CMK (cell line): ENCODE measurements at regions not wholly inside any gene's neighbourhood (a gene's known extent, or its start where the extent isn't known, plus 50 kb on each side); places are given as distances from the start of the nearest gene placed in this dataset.
A peak's percentile ranks its signal among the peaks of the same experiment; 100 is the strongest.
"Not testable (repeated sequence)": the region's sequence is repeated elsewhere in the genome, so short reads cannot be mapped to it uniquely, and the experiment has no call there.

Source experiments
- DNase-seq: peaks from one replicate; pipeline ENCODE4 v3.0.0-alpha.2; 2010; ENCODE audit warnings: low read depth

DNA sequence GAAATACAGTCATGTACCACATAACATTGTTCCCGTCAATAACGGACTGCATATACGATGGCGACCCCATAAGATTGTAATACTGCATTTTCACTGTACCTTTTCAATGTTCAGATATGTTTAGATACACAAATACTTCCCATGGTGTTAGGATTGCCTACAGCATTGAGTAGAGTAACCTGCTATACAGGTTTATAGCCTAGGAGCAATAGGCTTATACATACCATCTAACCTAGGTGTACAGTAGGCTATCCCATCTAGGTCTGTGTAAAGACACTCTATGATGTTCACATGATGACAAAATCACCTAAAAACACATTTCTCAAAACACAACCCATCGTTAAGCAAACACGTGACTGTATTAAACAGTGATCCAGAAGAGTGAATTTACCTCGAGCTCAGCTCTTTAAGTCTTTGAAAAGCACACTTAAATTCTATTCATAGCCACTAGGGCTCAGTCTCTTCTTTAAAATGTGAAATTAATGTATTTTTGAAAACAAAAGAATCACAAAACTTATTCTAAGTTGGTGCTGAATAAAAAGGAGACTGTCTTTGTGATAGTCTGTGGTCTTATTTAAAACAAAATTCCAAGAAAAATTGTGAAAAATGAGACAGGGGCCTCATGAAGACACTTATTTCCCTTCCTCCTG is 239.1 kb upstream of the ARID2 start:
- DNase-seq = no peak

DNA sequence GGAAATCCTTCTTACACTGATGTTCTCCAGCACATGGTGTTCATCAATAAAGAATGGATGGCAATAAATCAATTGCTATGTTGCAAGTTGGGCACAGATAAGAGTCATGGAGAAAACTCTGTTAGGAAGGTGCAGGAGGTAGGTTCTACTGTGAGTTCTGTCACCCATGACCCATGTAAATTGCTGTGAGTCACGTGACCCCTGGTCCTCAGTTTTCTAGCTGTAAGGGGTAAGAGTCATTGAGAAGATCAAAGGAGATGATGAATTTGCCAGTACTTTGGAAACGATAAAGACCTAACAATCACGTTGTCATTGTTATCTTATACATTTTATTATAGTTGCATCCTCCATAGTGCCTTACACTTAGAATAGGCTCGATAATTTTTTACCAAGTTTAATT is 235.2 kb upstream of the ARID2 start:
- DNase-seq = no peak

DNA sequence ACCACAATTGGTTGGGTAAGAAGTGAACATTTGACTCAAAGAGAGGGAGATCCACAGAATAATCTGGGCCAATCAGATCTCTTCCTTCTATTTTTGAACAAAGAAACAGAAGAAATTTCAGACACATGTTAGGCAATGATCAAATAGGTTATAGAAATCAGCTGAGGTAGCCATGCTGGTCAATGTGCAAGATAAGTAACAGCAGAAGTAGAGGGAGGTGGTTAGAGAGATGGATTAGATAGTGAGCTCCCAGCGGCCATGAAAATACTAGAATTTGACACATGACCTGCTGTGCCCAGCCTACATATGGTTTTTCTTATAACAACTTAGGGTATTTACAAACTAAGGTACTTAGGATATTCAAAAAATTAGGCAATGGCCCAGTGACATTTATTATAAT is 230.9 kb upstream of the ARID2 start:
- peak; percentile 3 for DNase-seq

DNA sequence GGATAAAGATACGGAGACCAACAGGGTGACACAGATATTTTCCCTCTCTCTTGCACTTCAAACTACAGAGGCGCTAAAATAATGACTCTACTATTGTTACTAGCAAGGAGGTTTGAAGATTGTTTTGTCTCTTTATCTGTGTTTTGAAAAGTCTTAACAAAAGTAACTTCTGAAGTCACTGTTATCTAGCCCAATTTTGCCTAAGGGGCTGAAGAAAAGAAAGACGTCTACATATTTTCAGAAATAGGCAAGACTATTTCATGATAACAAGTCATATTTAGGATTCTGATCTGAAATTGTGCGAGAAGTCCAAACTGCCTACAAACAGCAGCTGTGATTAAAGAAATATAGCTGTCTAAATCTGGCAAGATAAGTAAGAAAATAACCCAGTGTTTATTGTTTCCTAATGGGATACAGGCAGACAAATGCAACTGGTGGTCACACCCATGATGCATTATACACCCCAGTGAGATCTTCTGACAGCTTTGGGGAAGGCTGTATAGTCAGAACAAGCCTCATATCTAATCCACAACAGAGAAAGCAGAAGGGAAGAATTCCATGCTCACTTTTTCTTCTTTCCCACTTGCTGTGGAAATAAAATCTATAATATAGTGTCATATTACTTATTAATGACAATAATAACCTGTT is 226.9 kb upstream of the ARID2 start:
- DNase-seq = no peak

DNA sequence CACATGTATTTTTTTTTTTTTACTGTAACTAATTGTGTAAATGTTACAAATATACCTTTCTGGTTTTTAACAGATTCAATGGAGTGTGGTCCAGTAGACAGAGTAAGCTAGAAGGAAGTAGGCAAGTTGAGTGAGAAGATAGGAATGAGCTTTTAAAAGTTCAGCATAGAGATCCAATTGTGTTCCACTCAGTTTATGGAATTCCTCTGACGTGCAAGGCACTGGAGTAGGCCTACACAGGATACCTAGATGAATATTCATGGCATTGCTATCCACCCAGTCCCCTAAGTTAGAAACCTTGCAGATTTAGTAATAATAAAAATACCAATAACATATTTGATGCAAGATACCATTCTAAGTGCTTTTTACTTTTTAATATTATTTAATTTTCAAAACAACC is 225.6 kb upstream of the ARID2 start:
- no peak for DNase-seq

DNA sequence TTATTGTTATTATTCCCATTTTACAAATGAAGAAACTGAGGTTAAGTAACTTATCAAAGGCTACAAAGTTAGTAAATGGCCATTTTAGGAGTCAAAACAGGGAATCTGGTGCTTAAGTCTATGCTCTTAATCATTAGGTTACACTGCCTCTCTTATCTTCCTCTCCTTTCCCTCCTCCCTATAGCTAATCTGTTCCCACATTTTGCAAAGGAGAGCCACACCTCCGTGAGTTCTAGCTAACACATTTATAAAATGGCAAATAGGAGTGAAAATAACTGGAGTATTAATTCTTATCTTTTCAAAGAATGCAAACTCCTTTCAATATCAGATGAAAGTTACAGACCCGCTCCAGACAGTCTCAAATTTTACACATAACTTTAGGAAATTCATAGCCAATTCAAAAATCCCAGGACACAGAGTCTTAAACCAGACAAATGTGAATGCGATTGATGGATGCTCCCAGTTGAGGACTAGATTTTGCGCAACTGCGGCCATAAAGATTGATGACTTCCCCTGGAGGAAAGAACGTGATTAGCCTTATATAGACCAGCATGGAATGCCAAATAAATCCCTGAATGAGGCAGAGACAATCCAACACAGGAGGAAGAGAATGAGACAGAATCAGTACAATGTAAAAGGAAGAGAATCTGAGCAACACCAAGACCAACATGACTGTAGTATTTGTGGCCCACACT is 225.0 kb upstream of the ARID2 start:
- no peak for DNase-seq

DNA sequence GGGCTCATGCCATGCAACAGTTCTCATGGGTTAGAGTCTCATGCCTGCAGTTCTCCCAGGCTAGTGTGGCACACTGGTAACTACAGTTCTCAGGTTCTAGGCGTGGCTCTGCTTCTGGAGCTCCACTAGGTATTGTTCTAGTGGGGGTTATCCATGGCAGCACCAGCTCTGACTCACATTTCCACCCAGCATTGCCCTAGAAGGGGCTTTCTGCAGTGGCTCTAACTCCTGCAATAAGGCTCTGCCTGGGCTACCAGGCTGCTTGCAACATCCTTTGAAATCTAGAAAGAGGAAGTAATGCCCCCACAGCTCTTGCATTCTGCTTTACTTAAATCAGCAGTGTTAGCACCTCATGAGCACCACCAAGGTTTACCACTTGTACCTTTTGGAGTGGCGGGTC is 220.3 kb upstream of the ARID2 start:
- DNase-seq = no peak

DNA sequence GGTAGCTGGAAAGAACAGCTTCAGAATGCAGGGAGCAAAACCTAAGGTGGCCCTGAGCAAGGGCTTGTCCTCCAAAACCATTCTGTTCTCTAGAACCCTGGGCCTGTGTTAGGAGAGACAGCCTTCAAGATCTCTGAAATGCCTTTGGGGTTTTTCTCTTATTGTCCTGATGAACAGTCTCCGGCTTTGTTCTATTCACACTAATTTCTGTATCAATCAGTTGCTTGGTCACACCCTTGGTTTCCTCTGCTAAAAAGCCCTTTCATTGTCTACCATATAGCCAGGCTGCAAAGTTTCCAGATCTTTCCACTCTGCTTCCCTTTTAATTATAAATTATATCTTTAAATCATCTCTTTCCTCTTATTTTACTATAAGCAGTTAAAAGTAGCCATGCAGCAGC is 219.9 kb upstream of the ARID2 start:
- DNase-seq = no peak

DNA sequence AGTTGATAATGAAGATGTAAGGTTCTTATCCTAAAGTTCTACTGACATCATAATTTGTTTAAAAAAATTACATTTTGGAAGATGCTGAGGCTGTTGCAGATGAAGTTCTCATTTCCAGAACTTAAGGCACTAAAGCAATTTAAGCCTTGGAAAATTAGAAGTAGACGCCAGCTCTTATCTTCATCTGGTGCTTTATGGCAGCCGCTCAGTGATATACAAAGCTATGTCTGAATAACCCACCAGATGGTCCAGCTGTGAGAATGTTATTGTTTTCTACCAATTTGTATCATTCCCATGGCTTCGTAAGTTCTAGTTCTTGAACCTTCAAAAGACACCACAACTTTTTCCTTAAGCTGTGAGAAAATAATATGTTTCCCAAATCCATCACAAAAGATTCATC is 212.1 kb upstream of the ARID2 start:
- no peak for DNase-seq

DNA sequence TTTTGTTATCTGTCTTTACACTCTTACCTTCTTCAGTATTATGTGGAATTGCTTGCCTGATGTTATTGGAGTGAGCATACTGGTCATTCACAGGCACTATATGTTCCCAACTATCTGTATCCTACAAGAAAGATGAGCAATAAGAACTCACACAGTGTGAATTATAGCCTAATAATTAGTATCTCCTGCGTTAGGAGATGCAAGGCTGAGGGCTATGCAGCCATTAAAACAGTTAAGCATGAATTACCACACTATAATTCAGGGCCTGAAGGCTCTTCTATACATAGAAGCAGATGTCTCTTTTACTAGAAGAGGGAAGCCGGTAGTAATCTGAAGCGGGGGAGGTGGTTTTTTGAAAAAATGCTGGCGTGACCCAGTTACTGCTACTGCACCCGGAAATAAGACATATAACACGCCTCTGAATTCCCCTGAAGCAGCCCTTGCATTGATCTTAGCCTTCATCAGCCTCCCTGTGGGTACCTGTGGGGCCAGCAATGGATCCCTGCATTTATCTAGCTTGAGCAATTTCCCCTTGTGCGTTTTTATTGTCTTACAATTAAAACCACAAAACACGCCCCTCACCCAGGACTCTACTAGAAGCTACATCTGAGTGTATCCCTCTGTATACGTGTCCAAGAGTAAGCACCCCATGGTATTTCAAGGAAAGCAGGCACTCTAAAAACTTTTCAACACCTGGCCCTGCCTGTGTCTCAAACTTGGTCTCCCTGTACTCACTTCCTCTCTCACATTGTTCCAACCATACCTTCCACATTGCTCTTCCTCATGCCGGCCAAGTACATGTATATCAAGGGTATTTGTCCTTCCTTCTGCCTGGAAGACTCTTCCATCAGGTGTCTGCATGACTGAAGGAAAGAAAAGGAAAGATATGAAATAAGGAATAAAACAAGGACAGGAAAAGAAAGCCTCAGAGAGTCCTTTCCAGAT is 210.9 kb upstream of the ARID2 start:
- DNase-seq = no peak

DNA sequence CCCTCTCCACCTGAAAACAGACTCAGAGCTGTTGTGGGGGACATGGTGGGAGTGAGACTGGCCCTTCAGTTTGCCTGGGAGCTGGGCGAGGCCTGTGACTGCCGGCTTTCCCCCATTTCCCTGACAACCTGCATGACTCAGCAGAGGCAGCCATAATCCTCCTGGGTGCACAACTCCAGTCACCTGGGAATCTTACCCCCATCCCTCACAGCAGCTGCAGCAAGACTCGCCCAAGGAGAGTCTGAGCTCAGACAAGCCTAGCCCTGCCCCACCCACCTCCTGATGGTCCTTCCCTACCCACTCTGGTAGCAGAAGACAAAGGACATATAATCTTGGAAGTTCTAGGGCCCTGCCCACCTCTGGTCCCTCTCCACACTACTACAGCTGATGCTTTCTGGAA is 207.3 kb upstream of the ARID2 start:
- no peak for DNase-seq

DNA sequence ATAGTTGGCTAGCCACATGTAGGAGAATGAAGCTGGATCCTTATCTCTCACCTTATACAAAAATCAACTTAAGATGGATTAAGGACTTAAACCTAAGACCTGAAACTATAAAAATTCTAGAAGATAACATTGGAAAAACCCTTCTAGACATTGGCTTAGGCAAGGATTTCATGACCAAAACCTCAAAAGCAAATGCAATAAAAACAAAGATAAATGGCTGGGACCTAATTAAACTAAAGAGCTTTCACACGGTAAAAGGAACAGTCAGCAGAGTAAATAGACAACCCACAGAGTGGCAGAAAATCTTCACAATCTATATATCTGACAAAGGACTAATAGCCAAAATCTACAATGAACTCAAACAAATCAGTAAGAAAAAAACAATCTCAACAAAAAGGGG is 202.7 kb upstream of the ARID2 start:
- not testable (repeated sequence) for DNase-seq

DNA sequence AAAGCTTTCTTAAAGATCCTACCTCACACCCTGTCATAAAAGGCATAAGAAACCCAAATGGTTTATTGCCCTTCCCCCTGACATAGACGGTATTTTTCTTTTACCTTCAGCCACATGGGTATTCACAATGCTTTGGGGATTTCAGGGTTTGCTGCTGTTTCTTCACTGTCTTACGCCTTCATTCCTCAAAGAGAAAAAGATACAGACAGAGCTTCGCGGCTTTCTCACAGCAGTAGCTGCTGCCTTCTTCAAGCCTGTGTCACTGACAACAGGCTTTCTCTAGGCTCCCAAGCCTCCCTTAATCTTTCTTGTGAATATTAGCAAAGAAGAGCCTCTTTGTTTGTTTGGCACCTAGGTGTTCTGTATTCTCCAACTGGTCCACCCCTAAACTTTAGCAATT is 197.4 kb upstream of the ARID2 start:
- no peak for DNase-seq

DNA sequence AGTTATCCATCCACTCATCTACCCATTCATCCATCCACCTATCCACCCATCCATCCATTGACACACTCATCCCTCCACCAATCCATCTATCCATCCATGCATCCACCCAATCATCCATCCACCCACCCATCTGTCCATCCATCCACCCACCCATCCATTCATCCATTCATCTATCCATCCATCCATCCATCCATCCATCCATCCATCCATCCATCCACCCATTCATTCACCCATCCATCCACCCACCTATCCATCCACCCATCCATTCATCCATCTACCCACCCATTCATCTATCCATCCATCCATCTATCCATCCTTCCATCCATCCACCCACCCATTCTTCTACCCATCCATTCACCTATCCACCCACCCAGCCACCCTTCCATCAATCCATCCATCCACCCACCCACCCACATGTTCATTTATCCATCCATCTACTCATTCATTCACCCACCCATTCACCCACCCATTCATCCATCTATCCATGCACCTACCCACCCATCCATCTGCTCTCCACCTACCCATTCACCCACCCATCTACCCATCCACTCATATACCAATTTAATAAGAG is 193.8 kb upstream of the ARID2 start:
- DNase-seq = no peak

DNA sequence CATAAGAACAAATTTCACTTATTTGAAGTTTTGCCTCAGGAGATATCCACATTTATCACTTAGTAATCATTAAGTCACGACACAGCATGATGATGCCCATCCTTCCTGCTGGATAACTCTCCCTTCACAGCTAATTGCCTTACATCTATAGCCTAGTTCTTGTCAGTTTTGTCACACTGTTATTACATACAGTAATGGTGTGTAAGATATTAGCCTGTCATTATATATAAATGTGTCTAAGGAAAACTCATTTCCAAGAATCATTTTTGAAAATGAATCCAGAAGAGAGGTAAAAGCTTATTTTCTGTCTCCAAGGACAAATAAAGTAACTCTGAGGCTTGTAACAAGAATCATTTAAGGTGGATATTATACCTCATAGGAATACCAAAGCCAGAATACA is 193.2 kb upstream of the ARID2 start:
- DNase-seq = no peak

DNA sequence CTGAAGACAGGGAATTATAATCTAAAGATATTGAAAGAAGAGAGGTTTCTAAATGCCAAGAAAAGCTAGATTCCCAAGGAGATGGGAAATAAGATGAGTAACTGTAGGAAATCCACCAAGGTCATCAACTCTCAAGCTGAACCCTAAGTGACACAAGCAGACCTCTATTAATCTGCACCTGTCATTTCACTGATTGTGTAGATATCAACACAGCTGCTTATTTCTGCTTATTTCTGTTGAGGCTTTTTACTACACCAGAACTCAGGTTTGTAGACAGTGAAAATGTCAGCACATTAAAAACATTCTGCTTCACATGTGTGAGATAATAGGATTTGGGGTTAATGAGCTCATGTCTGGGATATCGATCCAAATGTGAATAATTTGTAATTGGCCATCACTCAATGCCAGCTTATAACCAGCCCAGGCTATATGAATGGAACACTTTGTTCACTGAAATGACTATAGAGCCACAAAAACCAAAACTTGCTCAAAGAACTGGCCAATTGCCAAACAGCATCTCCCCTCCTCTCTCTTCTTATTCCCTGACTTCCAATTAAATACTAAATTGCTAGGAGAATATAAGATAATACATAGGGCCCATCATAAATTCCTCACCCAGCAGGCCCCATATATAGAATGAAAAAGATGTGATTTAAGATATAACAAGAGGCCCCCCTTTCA is 188.7 kb upstream of the ARID2 start:
- no peak for DNase-seq

DNA sequence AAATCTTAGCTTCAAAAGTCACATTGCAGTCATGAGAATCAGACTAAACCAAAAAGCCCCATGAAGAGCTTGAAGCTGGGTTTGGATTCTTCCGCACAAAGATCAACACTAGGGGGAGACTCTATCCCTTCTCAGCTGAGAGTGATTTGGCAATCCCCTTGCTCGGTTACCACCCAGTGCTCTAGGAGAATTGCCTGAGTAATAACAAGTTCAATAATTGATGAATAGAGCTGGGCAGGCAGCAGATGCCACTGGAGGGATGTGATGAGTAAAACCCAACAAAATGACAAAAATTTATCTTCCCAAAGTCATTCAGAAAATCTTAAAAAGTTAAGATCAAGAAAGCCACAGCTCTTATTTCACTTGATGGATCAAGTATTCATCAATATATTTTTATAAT is 185.6 kb upstream of the ARID2 start:
- DNase-seq = peak; percentile 36

DNA sequence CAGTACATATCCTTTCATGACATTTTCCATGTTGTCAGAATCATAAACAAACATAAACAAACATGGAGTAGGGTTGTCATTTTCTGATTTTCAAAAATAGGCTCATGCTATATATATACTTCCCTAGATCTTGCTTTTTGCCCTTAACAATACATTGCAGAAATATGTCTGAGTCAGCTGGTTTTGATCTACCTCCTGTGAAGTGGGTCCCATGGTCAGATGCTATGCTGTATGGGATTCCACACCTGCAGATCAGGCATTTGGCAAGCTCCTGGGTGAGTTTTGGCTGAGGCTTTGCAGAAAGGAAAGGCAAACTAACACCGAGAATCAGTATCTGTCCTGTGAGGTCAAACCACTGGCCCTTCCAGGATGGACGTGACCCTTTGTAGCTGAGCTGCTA is 183.0 kb upstream of the ARID2 start:
- no peak for DNase-seq

DNA sequence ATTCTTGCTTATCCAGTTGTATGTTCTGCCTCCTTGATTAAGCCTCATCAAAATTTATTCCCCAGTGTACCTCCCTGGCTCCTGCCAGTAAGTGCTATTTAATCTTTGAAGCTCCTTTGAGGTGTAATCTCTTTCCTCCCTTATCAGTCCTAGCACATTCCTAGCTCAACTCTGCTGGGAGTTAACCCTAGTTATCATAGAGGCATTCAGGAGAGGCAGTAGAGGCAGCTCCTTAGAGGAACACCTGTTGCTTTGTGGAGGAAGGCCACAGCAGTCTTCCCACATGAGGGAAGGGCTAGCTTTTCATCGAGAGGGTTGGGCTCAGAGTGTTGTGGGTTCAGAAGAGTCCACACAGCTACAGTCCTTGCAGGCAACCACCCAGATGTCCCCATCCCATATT is 182.4 kb upstream of the ARID2 start:
- DNase-seq = no peak

DNA sequence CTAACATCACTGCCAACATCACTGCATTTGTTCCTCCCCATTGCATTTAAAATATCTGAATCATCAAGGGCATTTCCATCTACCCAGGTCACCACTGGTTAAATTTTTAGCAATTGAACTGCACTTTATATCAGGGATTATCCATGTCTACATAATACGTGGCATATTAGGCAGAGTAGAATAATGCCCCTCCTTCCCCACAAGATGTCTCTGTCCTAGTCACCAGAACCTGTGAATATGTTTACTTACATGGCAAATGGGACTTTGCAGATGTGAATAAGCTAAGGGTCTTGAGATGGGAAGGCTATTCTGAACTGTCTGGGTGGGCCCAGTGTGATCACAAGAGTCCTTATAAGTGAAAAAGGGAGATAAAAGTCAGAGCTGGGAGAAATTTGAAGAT is 181.7 kb upstream of the ARID2 start:
- no peak for DNase-seq

DNA sequence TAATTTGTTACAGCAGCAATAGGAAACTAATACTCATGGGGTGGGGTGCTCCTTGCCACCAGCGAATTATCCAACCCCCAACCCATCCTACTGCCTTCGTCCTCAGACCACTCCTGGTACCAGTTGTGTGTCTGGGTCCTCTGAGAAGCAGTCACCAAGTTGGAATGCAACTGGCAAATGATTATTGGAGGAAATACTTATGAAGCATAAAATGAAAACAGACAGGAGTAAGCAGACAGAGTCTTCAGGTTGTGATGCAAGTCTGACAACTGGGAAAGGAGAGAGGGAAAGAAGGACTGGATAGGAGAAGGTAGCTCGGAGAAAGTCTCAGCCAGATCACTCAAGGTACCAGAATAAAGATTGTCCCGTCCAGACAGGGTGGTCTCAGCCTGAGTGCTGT is 181.1 kb upstream of the ARID2 start:
- DNase-seq = no peak
